ENCODE measurements at regions not wholly inside any gene's neighbourhood (a gene's known extent, or its start where the extent isn't known, plus 50 kb on each side); places are given as distances from the start of the nearest gene placed in this dataset.

GRCh38 chr9:11003836-11004235, 391.0 kb upstream of the PTPRD start:
- DNase-seq: peak; percentile 26

GRCh38 chr9:11011696-11012095, 398.9 kb upstream of the PTPRD start:
- DNase-seq: no peak

- no peak for DNase-seq
Measured at GRCh38 chr9:11016081-11016480, 403.3 kb upstream of the PTPRD start.

GRCh38 chr9:11023201-11023600, 410.4 kb upstream of the PTPRD start:
- DNase-seq: no peak

GRCh38 chr9:11025775-11026174, 413.0 kb upstream of the PTPRD start:
- no peak for DNase-seq

- DNase-seq: no peak
Measured at GRCh38 chr9:11038366-11038765, 425.6 kb upstream of the PTPRD start.

- no peak for DNase-seq
Measured at GRCh38 chr9:11039006-11039405, 426.2 kb upstream of the PTPRD start.

- no peak for DNase-seq
Measured at GRCh38 chr9:11045589-11045988, 432.8 kb upstream of the PTPRD start.

- DNase-seq: no peak
Measured at GRCh38 chr9:11063263-11063662, 450.5 kb upstream of the PTPRD start.

- DNase-seq: no peak
Measured at GRCh38 chr9:11064909-11065308, 452.1 kb upstream of the PTPRD start.

- DNase-seq: no peak
Measured at GRCh38 chr9:11072176-11072575, 459.4 kb upstream of the PTPRD start.

- no peak for DNase-seq
Measured at GRCh38 chr9:11086561-11086960, 473.8 kb upstream of the PTPRD start.

GRCh38 chr9:11088821-11089374, 476.1 kb upstream of the PTPRD start:
- no peak for DNase-seq

GRCh38 chr9:11092974-11093373, 480.2 kb upstream of the PTPRD start:
- no peak for DNase-seq

- no peak for DNase-seq
Measured at GRCh38 chr9:11097020-11097419, 484.2 kb upstream of the PTPRD start.

- DNase-seq: peak; percentile 59
Measured at GRCh38 chr9:11103525-11103924, 490.7 kb upstream of the PTPRD start.

- no peak for DNase-seq
Measured at GRCh38 chr9:11107196-11107595, 494.4 kb upstream of the PTPRD start.

GRCh38 chr9:11128156-11128555, 515.4 kb upstream of the PTPRD start:
- DNase-seq: no peak

- no peak for DNase-seq
Measured at GRCh38 chr9:11135851-11136250, 523.0 kb upstream of the PTPRD start.

- DNase-seq: no peak
Measured at GRCh38 chr9:11141357-11141756, 528.6 kb upstream of the PTPRD start.

- no peak for DNase-seq
Measured at GRCh38 chr9:11142965-11143738, 530.4 kb upstream of the PTPRD start.

- DNase-seq: no peak
Measured at GRCh38 chr9:11144746-11145145, 531.9 kb upstream of the PTPRD start.

- no peak for DNase-seq
Measured at GRCh38 chr9:11148189-11148588, 535.4 kb upstream of the PTPRD start.

GRCh38 chr9:11149065-11149464, 536.3 kb upstream of the PTPRD start:
- DNase-seq: peak; percentile 17

- peak; percentile 24 for DNase-seq
Measured at GRCh38 chr9:11158063-11158462, 545.3 kb upstream of the PTPRD start.

All from NCI-H69 (cell line).